Activated T-cell treated with anti-CD3 and anti-CD28 coated beads for 24 hours (primary cell): ENCODE measurements at regions not wholly inside any gene's neighbourhood (a gene's known extent, or its start where the extent isn't known, plus 50 kb on each side); places are given as distances from the start of the nearest gene placed in this dataset.

Experiments used
- DNase-seq: peaks from one replicate; pipeline ENCODE4 v3.0.0-alpha.2; 2020; ENCODE audit warnings: low read depth

GRCh38 chr22:48653929-48654328 is 1173.7 kb downstream of the BRD1 start:
- DNase-seq, result no peak

DNA sequence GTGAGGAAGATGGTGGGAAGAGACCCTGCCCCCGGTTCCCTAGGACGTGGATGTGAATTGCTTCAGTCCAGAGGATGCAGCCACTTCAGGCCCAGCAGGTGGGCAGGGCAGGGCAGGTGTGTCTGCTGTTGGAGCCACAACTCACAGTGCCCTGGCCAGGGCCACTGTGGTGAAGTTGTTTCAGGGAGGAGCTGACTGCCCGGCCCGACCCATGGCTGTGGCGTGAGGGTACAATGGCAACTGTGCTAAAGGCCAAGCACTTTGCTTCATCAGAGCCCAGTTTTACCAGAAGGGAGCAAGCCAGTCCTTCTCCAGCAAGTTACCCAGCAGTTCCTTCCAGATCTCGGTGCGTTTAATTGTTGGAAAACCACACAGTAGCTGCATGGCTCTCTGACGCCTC is 1174.4 kb downstream of the BRD1 start:
- no peak for DNase-seq

- DNase-seq, result no peak
Observed at GRCh38 chr22:48652796-48653195, 1174.9 kb downstream of the BRD1 start.

DNA sequence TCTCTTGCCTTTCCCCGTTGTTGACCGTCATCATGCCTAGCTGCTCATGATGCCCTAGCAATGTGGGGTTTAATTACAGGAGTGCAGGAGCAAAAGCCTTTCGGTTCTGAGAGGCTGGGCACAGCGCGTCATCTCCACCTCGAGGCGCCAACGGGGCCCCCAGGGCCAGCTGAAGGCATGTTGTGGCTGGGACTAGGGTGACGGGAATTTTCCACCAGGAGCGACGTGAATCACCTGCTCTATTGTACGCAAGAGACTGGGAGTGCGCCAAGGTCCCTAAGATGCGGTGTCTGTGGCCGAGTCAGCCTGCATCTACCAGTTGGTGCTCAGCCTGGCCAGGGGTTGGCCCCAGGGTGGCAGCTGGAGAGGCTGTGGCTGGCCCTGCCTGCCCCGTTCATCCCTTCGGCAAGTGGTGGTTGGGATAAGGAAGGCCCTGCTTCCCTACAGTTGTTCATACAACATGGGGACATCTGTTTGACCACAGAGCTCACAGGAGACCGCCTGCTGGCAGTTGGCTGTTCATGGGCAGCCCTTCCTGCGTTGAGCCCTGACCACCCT is 1175.6 kb downstream of the BRD1 start:
- no peak for DNase-seq

GRCh38 chr22:48651036-48651890 is 1176.4 kb downstream of the BRD1 start:
- DNase-seq, result no peak

- no peak for DNase-seq
Observed at GRCh38 chr22:48650323-48651035, 1177.2 kb downstream of the BRD1 start.

GRCh38 chr22:48649466-48649865 is 1178.2 kb downstream of the BRD1 start:
- no peak for DNase-seq

- no peak for DNase-seq
Observed at GRCh38 chr22:48649031-48649430, 1178.6 kb downstream of the BRD1 start.

DNA sequence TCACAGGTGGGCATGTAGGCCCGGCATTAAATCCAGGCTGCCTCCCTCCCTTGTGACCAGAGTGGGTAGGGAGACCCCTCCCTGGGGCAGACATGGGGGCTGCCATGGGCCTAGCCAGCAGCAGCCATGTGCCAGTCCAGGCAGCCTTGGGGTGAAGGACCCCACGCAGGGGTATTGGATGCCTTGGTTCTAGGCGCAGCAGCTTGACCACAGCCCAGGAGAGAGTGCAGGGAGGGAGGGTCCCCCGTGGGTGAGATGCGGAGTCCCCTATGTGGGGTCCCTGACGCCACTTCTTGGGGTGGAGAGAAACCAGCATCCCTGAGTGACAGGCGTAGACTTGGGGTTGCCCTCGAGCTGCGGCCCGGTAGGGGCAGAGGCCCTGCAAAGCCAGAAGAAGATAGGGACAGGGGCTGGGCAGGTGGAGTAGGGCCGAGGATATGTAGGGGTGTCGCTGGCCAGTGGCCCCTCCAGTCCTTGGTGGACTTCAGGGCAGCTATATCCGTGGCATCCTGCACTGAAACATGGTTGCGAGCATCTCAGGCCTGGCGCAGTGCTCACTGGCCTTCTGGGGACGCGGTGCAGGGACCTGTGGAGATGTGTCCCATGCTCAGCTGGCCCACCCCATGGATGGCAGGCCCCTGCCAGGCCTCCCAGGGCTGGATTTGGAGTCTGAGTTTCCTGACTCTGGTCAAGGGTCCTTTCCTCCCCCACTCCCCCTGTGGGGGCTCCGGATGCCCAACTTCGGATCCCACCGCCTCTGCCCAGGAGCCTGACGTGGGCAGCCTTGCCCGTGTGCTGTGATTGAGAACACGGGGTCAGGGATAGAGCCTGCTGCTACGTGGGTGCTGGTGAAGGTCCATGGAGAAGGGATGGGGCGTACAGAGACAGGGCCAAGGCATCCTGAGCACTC is 1179.8 kb downstream of the BRD1 start:
- DNase-seq, result no peak

- DNase-seq, result no peak
Observed at GRCh38 chr22:48647051-48647450, 1180.6 kb downstream of the BRD1 start.

DNA sequence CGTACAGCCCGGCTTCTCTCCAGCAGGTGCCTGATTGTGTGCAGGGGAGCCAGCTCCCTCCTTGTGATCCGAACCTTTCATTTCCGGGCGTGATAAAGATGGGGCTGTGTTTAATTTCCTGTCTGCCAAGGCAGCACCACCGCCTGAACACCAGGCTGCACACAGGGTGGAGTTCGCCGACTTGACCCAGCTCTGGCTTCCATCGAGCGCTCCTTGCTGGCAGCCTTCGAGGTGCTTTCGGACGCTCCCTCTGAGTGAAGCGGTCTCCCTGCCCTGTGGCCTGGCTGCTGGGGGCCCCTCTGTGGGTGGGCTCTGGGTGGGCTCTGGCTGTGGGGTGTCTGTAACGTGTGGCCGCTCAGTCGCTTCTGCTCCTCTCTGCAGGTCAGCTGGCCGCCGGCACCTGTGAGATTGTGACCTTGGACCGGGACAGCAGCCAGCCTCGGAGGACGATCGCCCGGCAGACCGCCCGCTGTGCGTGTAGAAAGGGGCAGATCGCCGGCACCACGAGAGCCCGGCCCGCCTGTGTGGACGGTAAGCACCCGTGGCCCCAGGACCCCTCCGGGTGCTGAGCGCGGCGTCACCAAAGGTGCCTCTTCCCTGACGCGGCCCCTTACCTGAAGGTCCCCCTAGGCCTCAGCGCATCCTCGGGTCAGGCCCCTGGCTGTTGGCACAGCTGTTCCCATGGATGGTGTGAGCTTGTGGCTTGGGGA is 1181.3 kb downstream of the BRD1 start:
- no peak for DNase-seq

DNA sequence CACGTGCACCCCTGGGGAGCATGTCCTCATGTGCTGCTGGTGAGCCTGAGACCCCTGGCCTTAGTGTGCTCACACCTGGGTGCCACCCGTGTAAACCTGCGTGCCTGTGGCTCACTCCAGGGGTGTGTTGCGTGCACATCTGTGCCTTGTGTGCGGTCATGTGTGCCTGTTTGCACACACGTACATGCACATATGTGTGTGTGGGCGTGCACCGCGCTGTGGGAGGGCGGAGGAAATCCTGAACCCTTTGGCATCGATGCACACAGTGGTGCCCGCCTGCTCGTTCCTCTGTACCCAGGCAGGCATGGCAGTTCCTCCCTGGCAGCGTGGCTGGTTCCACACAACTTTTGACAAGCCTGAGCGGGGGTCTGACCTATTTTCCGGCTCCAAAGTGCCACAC is 1181.9 kb downstream of the BRD1 start:
- DNase-seq, result no peak

- no peak for DNase-seq
Observed at GRCh38 chr22:48644997-48645396, 1182.7 kb downstream of the BRD1 start.

- DNase-seq, result no peak
Observed at GRCh38 chr22:48644108-48644507, 1183.6 kb downstream of the BRD1 start.

DNA sequence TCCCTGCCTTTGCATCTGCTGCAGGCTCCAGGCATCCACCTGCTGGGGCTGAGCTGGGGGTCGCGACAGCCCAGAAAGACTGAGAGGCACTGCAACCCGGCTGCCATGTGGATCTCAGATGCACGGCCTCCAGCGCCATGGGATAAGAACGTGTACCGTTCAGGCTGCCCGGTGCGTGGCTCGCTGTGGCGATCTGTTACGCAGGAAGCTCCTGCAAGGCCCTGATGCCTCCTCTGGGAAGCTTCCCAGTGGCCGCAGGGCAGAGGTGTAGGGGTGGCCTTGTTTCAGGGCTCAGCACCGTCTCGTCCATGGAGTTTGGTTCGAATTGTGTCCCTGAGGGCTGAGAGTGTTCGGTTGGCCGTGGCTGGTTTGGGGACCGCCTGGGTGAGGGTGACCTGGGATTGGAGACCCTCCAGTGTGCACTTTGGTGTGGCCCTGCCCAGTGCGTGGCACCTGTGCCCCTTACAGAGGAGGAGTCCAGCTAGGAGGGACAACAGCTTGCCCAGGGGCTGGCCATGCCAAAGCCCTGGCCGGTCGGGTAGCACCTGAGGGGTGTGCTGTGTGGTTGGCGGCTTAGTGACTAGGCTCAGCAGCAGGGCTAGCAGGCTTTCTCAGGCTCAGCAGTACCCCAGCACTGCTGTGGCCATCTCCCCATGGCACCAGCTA is 1184.5 kb downstream of the BRD1 start:
- DNase-seq, result no peak

- DNase-seq, result no peak
Observed at GRCh38 chr22:48642550-48642949, 1185.1 kb downstream of the BRD1 start.

DNA sequence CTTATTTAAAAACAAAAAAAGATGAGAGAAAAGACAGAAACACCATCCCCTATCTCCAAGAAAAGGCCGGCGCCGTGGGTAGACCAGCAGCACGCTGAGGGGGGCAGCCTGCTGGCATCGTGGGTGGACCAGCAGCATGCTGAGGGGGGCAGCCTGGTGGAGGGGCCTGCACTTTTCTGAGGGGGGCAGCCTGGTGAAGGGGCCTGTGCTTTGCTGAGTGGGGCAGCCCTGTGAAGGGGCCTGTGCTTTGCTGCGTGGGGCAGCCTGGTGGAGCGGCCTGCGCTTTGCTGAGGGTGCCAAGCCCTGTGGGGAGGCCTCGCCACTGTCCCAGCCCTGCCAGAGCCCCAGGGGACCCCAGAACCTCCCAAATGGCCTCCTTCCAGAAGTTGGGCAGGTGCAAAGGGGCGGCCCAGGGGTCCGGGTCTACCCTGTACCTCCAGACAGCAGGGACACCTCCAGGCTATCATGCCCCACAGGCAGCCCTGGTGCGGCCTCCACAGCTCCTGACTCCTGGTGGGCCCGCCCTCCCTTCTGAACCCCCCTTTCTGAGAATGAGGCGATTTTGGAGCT is 1185.7 kb downstream of the BRD1 start:
- DNase-seq, result no peak

GRCh38 chr22:48640890-48641841 is 1186.5 kb downstream of the BRD1 start:
- no peak for DNase-seq
